HL-60/S4 treated with retinoic acid at 250 ng/mL for 4 days and 3 days (cell line): ENCODE measurements at regions not wholly inside any gene's neighbourhood (a gene's known extent, or its start where the extent isn't known, plus 50 kb on each side); places are given as distances from the start of the nearest gene placed in this dataset.

Experiments
- in situ Hi-C: fragments of 300-500 bp; cut with MboI; formaldehyde crosslinking; loops from 2 replicates; pipeline ENCODE4 v1.7.0; 2022; ENCODE audit warnings: low sequenced_read_pairs

- in situ Hi-C loops = no loop called here
These were observed 120.2 kb upstream of the TMEFF2 start for GRCh38 chr2:192314800-192315481.

GRCh38 chr2:192313773-192314172 lies 119.0 kb upstream of the TMEFF2 start:
- in situ Hi-C loops = no loop called here

GRCh38 chr2:192311701-192312460 lies 117.1 kb upstream of the TMEFF2 start:
- in situ Hi-C loops = no loop called here

- in situ Hi-C loops = no loop called here
These were observed 112.8 kb upstream of the TMEFF2 start for GRCh38 chr2:192307530-192307929.

- in situ Hi-C loops = no loop called here
These were observed 103.9 kb upstream of the TMEFF2 start for GRCh38 chr2:192298664-192299063.

GRCh38 chr2:192292478-192292877 lies 97.7 kb upstream of the TMEFF2 start:
- in situ Hi-C loops = no loop called here

GRCh38 chr2:192288295-192288694 lies 93.6 kb upstream of the TMEFF2 start:
- in situ Hi-C loops = no loop called here

- in situ Hi-C loops = no loop called here
These were observed 91.5 kb upstream of the TMEFF2 start for GRCh38 chr2:192286093-192286701.

GRCh38 chr2:192283450-192283849 lies 88.7 kb upstream of the TMEFF2 start:
- in situ Hi-C loops = no loop called here

- in situ Hi-C loops = no loop called here
These were observed 84.0 kb upstream of the TMEFF2 start for GRCh38 chr2:192278701-192279100.

- in situ Hi-C loops = no loop called here
These were observed 82.9 kb upstream of the TMEFF2 start for GRCh38 chr2:192277494-192278109.

- in situ Hi-C loops = no loop called here
These were observed 80.9 kb upstream of the TMEFF2 start for GRCh38 chr2:192275632-192276031.

GRCh38 chr2:192267484-192267883 lies 72.8 kb upstream of the TMEFF2 start:
- in situ Hi-C loops = no loop called here

- in situ Hi-C loops = no loop called here
These were observed 71.0 kb upstream of the TMEFF2 start for GRCh38 chr2:192265751-192266150.

GRCh38 chr2:192254444-192254843 lies 59.7 kb upstream of the TMEFF2 start:
- in situ Hi-C loops = no loop called here

GRCh38 chr2:192253692-192254091 lies 59.0 kb upstream of the TMEFF2 start:
- in situ Hi-C loops = no loop called here

- in situ Hi-C loops = no loop called here
These were observed 56.2 kb upstream of the TMEFF2 start for GRCh38 chr2:192250961-192251360.

GRCh38 chr2:192247456-192247855 lies 52.7 kb upstream of the TMEFF2 start:
- in situ Hi-C loops = no loop called here

- in situ Hi-C loops = no loop called here
These were observed 51.6 kb upstream of the TMEFF2 start for GRCh38 chr2:192246297-192246696.

- in situ Hi-C loops = no loop called here
These were observed 50.6 kb upstream of the TMEFF2 start for GRCh38 chr2:192245329-192245728.
